ENCODE measurements at regions not wholly inside any gene's neighbourhood (a gene's known extent, or its start where the extent isn't known, plus 50 kb on each side); places are given as distances from the start of the nearest gene placed in this dataset.
"Not testable (repeated sequence)": the region's sequence is repeated elsewhere in the genome, so short reads cannot be mapped to it uniquely, and the experiment has no call there.

GRCh38 chr4:149055624-149056023 lies 613.4 kb upstream of the NR3C2 start:
- Histone ChIP-seq H3K27me3 (no peaks in the 10 kb centered on the region), H3K4me1 (no peaks in the 10 kb centered on the region), H3K27ac (no peak overlapping the region), H3K36me3 (no peaks in the 10 kb centered on the region), H3K4me3 (no peak overlapping the region), H3K9me3 (no peaks in the 10 kb centered on the region)
- no peak for TF ChIP-seq POLR2A (IDR thresholded peaks at IDR 0.05)
- TF ChIP-seq CTCF (IDR thresholded peaks at IDR 0.05 in 4 of 5, conservative IDR thresholded peaks at IDR 0.05 in 1 of 5): no peak
- DNase-seq (no peak), ATAC-seq (no peak)
- intact Hi-C loops (cut with DNase I; ENCODE audit: low total_unique reads): no loop called here
- in situ Hi-C loops (cut with MboI; ENCODE audit: low sequenced_read_pairs in 4 of 4): no loop called here

- DNase-seq (no peak), ATAC-seq (no peak)
- no peaks in the 10 kb centered on the region for H3K4me1 ChIP-seq
- no peak overlapping the region for H3K27ac ChIP-seq
- H3K4me3 ChIP-seq: no peak overlapping the region
- no peaks in the 10 kb centered on the region for H3K27me3 ChIP-seq
- intact Hi-C loops (cut with DNase I; ENCODE audit: low total_unique reads): no loop called here
- TF ChIP-seq POLR2A (IDR thresholded peaks at IDR 0.05): no peak
- TF ChIP-seq CTCF (IDR thresholded peaks at IDR 0.05 in 4 of 5, conservative IDR thresholded peaks at IDR 0.05 in 1 of 5): no peak
- H3K36me3 ChIP-seq: no peaks in the 10 kb centered on the region
- H3K9me3 ChIP-seq: no peaks in the 10 kb centered on the region
- in situ Hi-C loops (cut with MboI; ENCODE audit: low sequenced_read_pairs in 4 of 4): no loop called here
Measured at GRCh38 chr4:149050840-149051239, 608.6 kb upstream of the NR3C2 start.

GRCh38 chr4:149048451-149049143 lies 606.4 kb upstream of the NR3C2 start:
- no peak for TF ChIP-seq POLR2A (IDR thresholded peaks at IDR 0.05)
- TF ChIP-seq CTCF (IDR thresholded peaks at IDR 0.05 in 4 of 5, conservative IDR thresholded peaks at IDR 0.05 in 1 of 5): no peak
- in situ Hi-C loops (cut with MboI; ENCODE audit: low sequenced_read_pairs in 4 of 4): no loop called here

GRCh38 chr4:149047368-149047767 lies 605.2 kb upstream of the NR3C2 start:
- DNase-seq (no peak), ATAC-seq (no peak)
- H3K27me3 ChIP-seq: no peaks in the 10 kb centered on the region
- no peak overlapping the region for H3K4me3 ChIP-seq
- no peak overlapping the region for H3K27ac ChIP-seq
- in situ Hi-C loops (cut with MboI; ENCODE audit: low sequenced_read_pairs in 4 of 4): no loop called here
- intact Hi-C loops (cut with DNase I; ENCODE audit: low total_unique reads): no loop called here
- no peaks in the 10 kb centered on the region for H3K9me3 ChIP-seq
- no peaks in the 10 kb centered on the region for H3K4me1 ChIP-seq
- TF ChIP-seq CTCF (IDR thresholded peaks at IDR 0.05 in 4 of 5, conservative IDR thresholded peaks at IDR 0.05 in 1 of 5) (no peak), POLR2A (IDR thresholded peaks at IDR 0.05) (no peak)
- H3K36me3 ChIP-seq: no peaks in the 10 kb centered on the region

More at GRCh38 chr4:149048451-149049143, 606.4 kb upstream of the NR3C2 start:
- intact Hi-C loops (cut with DNase I; ENCODE audit: low total_unique reads): no loop called here
- Histone ChIP-seq H3K27me3 (no peaks in the 10 kb centered on the region), H3K36me3 (no peaks in the 10 kb centered on the region), H3K4me1 (no peaks in the 10 kb centered on the region), H3K9me3 (no peaks in the 10 kb centered on the region), H3K4me3 (no peak overlapping the region), H3K27ac (no peak overlapping the region)
- DNase-seq (no peak), ATAC-seq (no peak)

GRCh38 chr4:149045731-149046130 lies 603.5 kb upstream of the NR3C2 start:
- intact Hi-C loops (cut with DNase I; ENCODE audit: low total_unique reads) (no loop called here), in situ Hi-C loops (cut with MboI; ENCODE audit: low sequenced_read_pairs in 4 of 4) (no loop called here)
- H3K27me3 ChIP-seq: no peaks in the 10 kb centered on the region
- TF ChIP-seq POLR2A (IDR thresholded peaks at IDR 0.05) (no peak), CTCF (IDR thresholded peaks at IDR 0.05 in 4 of 5, conservative IDR thresholded peaks at IDR 0.05 in 1 of 5) (no peak)
- H3K36me3 ChIP-seq: no peaks in the 10 kb centered on the region
- ATAC-seq (no peak), DNase-seq (no peak)
- H3K4me1 ChIP-seq: no peaks in the 10 kb centered on the region
- H3K27ac ChIP-seq: no peak overlapping the region
- H3K9me3 ChIP-seq: no peaks in the 10 kb centered on the region
- no peak overlapping the region for H3K4me3 ChIP-seq

- H3K4me3 ChIP-seq; intact Hi-C loops (cut with DNase I; ENCODE audit: low total_unique reads); DNase-seq; ATAC-seq; H3K9me3 ChIP-seq; in situ Hi-C loops (cut with MboI; ENCODE audit: low sequenced_read_pairs in 4 of 4); H3K27me3 ChIP-seq; H3K27ac ChIP-seq; H3K4me1 ChIP-seq; H3K36me3 ChIP-seq: not testable (repeated sequence)
Measured at GRCh38 chr4:149039786-149040185, 597.6 kb upstream of the NR3C2 start.

Data from gastrocnemius medialis (tissue), 4 donors.